Left forelimb (tissue), 1 donor: ENCODE measurements at regions not wholly inside any gene's neighbourhood (a gene's known extent, or its start where the extent isn't known, plus 50 kb on each side); places are given as distances from the start of the nearest gene placed in this dataset.

Experiments
- DNase-seq: peaks from one replicate; pipeline ENCODE4 v3.0.0-alpha.2; 2018; ENCODE audit warnings: low spot score

GRCh38 chr21:38556390-38556789 lies 58.1 kb upstream of the ERG start:
- no peak for DNase-seq

GRCh38 chr21:38561205-38561604 lies 62.9 kb upstream of the ERG start:
- no peak for DNase-seq

DNA sequence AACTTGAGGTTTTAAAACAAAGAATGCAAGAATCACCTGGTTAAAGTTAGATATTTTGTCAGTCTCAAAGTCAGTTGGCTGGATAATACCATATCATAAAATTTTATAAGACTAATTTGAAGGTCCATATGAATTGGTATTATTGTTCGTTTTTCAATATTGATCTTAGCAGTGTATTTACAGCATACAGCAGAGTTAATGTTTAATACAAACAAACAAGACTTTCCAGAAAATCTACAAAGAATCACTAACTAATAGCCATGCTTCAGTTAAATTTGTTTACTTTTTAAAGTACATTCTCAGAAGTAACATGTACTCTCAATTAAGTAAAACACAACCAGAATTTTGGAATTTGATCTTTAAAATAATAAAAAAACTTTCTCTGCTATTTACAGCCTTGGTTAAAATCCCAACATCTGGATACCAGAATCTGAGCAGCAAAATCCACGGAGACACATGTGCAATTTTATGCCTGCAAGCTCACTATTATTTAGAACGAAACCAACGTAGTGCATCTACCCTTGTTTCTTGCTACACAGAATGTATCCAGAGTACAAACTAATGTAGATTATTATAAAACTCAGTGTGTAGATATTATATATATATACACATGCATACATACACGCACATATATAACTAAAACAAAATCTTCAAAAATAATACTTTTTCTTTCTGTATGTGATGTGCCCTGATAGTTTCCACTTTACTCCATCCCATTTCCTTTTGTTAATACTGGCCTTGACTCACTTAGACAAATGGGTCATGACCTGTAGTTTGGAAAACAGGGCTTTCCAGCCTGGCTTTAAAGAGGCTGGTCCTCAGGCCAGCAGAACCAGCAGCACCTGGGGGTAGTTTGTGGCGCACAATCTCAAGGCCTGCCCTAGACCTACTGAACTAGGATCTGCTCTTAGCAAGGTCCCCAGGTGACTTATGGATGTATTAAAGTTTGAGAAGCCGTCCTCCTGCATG lies 63.6 kb upstream of the ERG start:
- no peak for DNase-seq

DNA sequence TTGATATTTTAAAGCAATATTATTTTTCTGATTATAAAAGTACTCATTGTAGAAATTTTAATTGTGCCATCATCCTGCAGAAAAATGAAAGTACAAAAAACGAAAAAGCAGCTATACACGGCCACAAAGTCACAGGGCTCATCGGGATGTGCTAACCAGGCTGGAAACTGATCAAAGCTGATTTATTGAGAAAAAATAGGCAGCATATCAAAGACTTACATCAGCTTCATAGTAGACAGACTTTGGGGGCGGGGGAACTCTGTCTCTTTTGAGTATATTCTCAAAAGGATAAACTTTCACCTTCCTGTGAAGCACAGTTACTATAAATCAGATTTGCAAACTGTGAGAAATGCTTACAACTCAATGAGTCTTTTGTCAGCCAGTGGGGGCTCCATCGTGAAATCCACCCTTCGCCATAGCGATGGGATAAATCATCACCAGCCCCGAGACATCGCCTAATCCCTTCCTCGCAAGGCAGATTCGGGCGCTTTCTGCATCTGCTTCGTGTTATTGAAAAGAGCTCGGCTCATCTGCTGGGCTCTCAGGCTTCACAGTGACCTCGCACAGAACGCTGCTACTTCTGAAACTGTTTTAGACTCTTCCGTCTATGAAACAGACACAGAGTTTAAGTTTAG lies 69.2 kb upstream of the ERG start:
- no peak for DNase-seq

DNA sequence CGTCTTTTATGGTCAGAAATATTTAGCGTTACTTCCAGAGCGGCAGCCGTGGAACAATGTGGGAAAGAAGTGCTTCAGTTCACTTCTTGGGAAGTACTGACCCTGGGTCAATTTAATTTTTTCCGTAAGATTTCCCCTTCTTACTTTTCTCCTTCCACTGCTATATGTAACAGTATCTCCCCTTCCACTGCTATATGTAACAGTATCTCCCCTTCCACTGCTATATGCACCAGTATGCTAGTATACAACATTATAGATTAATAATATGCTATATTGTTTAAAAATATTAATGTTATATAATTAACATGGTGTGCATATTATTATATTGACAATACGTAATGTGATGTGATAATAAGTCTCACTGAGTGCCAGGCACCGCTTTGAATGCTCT lies 69.7 kb upstream of the ERG start:
- DNase-seq, result no peak

DNA sequence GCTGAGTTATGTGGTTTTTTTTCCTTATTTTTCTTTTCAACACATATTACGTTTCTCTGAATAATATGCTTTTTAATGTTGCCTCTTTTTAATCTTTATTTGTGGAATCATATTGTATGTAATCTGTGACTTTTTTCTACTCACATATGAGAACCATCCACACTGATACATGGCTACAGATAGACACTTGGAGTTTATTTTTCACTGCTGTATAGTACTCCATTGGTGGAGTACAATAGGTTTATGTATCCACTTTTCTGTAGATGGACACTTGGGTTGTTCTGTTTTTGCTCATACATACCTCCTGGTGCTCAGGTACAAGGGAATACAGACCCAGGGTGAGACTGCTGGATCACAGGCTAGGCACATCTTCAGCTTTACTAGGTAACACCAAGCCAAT lies 71.5 kb upstream of the ERG start:
- no peak for DNase-seq

DNA sequence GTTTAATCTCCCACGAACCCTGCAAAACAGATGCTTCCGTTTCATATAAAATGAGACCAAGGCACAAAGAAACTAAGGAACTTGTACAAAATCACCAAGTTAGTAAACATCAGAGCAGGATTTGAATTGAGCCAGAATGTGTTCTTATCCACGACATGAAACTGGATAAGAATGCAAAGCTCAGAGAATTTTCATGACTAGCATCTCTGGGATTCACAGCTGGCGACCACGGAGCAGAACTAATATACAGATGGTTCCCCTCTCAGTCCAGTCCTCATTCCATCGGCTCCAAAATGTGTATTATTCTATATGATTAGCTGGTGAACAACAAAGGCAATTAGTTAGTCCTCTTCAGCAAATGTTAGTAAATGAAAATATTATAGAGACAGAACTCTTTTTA lies 72.3 kb upstream of the ERG start:
- DNase-seq, result no peak

- no peak for DNase-seq
Measured at GRCh38 chr21:38574895-38575575, 76.8 kb upstream of the ERG start.

GRCh38 chr21:38577887-38578286 lies 79.6 kb upstream of the ERG start:
- no peak for DNase-seq

GRCh38 chr21:38590449-38591217 lies 92.4 kb upstream of the ERG start:
- DNase-seq, result no peak

GRCh38 chr21:38591218-38591537 lies 92.9 kb upstream of the ERG start:
- no peak for DNase-seq

- DNase-seq, result no peak
Measured at GRCh38 chr21:38596264-38597042, 98.2 kb upstream of the ERG start.

DNA sequence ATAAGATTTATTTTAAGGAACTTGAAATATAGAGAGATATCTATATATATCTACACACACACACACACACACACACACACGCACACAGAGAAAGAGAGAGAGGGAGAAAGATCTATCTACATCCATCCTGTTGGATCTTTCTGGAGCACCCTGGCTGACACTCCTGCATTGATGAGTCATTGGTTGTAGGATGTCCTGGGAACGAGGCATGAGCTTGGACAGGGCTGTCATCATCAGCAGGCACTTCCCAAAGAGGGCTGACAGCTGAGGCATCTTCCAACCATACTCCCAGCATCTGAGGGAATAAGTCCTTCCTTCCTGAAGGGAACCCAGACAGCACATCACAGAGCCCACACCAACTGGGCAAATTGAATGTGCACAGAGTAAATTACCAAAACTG lies 99.1 kb upstream of the ERG start:
- no peak for DNase-seq

- DNase-seq, result no peak
Measured at GRCh38 chr21:38598413-38598812, 100.1 kb upstream of the ERG start.

- DNase-seq, result no peak
Measured at GRCh38 chr21:38599381-38599975, 101.2 kb upstream of the ERG start.

DNA sequence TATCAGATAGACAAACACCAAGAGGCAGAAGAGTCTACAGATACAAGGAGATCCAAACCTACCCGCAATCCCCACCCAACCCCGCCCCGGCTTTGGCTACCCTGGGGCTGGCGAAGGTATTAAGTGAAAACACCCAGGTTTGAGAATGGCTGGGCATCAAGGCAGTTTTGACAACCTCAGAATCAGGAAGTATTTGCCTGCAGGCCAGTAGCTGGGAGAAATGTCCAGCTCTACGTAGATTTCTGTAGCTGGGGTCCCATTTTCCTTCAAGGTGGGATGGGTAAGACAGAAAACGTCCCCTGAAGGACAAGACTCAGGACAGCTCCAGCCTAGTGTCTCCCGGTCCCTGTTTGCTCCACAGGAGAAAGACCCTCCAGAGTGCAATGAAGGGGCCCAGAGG lies 101.8 kb upstream of the ERG start:
- no peak for DNase-seq

- DNase-seq, result no peak
Measured at GRCh38 chr21:38605236-38605635, 107.0 kb upstream of the ERG start.

GRCh38 chr21:38609580-38609979 lies 111.3 kb upstream of the ERG start:
- DNase-seq, result no peak

DNA sequence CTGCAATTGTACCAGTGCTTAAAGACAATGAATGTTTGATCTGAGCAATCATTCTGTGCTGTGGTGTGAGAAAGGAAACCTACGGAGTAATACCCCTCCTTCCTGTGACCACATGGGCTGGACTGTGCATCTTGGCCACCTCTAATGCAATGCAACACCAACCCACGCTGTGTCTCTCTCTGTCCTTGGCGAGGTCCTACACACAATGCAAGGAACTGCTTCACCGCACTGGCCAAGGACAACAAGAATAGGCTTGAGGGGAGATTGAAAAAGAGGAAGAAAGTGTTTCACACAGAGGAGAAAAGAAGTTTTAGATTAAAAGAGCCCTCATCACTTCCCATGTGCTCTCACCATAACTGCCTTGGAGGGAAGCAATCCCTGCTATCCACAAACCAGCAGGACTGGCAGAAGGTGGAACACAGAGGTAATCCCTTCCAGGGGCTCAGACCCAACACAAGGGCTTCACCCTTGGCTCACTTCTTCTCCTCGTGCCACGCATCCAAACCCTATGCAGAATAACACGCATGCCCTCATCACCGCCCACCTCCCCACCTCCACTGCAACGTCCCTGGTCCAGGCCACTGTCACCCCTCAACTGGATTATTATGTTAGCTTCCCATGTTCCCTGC lies 112.5 kb upstream of the ERG start:
- no peak for DNase-seq

- no peak for DNase-seq
Measured at GRCh38 chr21:38611277-38611676, 113.0 kb upstream of the ERG start.

GRCh38 chr21:38613686-38614085 lies 115.4 kb upstream of the ERG start:
- no peak for DNase-seq
